SH-SY5Y (cell line): ENCODE measurements at regions not wholly inside any gene's neighbourhood (a gene's known extent, or its start where the extent isn't known, plus 50 kb on each side); places are given as distances from the start of the nearest gene placed in this dataset.

Source experiments
- GATA2 ChIP-seq: IDR thresholded peaks from 2 replicates; pipeline ENCODE4 v1.6.1; 2011; ENCODE audit warnings: mild to moderate bottlenecking, low read depth, low read length
- GATA3 ChIP-seq: IDR thresholded peaks from 2 replicates; pipeline ENCODE4 v1.6.1; 2011; ENCODE audit warnings: low read depth, mild to moderate bottlenecking, low read length, moderate library complexity

GRCh38 chr7:89731751-89732445 is 422.4 kb upstream of the STEAP1 start:
- TF ChIP-seq GATA3 = no peak
- TF ChIP-seq GATA2 = no peak
